ENCODE measurements at regions not wholly inside any gene's neighbourhood (a gene's known extent, or its start where the extent isn't known, plus 50 kb on each side); places are given as distances from the start of the nearest gene placed in this dataset.

- TF ChIP-seq CHD7 (IDR thresholded peaks at IDR 0.05; ENCODE audit: insufficient replicate concordance, low read length), result no peak
- no peak for TF ChIP-seq RNF2 (IDR thresholded peaks at IDR 0.05; ENCODE audit: borderline replicate concordance, low read depth, low read length, missing control alignments, poor library complexity, severe bottlenecking)
- no peak for TF ChIP-seq BACH1 (IDR thresholded peaks at IDR 0.05; ENCODE audit: low read length)
- no peak for TF ChIP-seq TEAD4 (IDR thresholded peaks at IDR 0.05; ENCODE audit: low read depth, low read length)
- TF ChIP-seq GABPA (IDR thresholded peaks at IDR 0.05; ENCODE audit: borderline replicate concordance, insufficient read depth, low read length), result no peak
- no peak for TF ChIP-seq BRCA1 (IDR thresholded peaks at IDR 0.05; ENCODE audit: low read depth, low read length)
- TF ChIP-seq ATF3 (IDR thresholded peaks at IDR 0.05; ENCODE audit: insufficient read depth, low read depth, low read length), result no peak
- no peak for TF ChIP-seq CREB1 (IDR thresholded peaks at IDR 0.05)
- no peak for TF ChIP-seq SP4 (IDR thresholded peaks at IDR 0.05; ENCODE audit: low read length)
- no peak for TF ChIP-seq TAF7 (optimal IDR thresholded peaks at IDR 0.05; ENCODE audit: borderline replicate concordance, low read depth, low read length)
- no peak for TF ChIP-seq USF2 (IDR thresholded peaks at IDR 0.05; ENCODE audit: low read length)
Observed at GRCh38 chr4:22616516-22616915, 76.2 kb upstream of the GBA3 start (continued).

All from H1 (cell line).